RWPE2 (cell line): ENCODE measurements at regions not wholly inside any gene's neighbourhood (a gene's known extent, or its start where the extent isn't known, plus 50 kb on each side); places are given as distances from the start of the nearest gene placed in this dataset.

Experiments used
- ATAC-seq: fragments of 200-7000 bp; cut with Tn5 transposase; 3 replicates; pipeline ENCODE4 v1.9.1; 2021; ENCODE audit warnings: low read depth
- DNase-seq: peaks from one replicate; pipeline ENCODE4 v3.0.0-alpha.2; 2020; ENCODE audit warnings: low spot score
- H3K27ac ChIP-seq: fragments of 450-650 bp; 2 replicates; pipeline ENCODE4 v1.5.1; 2017; ENCODE audit warnings: mild to moderate bottlenecking; ENCODE audit not compliant: poor library complexity, severe bottlenecking
- H3K27me3 ChIP-seq: fragments of 250-450 bp; sonication (Bioruptor Pico); 2 replicates; pipeline ENCODE4 v1.5.1; 2021; ENCODE audit warnings: mild to moderate bottlenecking, moderate library complexity; ENCODE audit not compliant: insufficient read depth, poor library complexity, severe bottlenecking
- H3K36me3 ChIP-seq: fragments of 250-450 bp; sonication (Bioruptor Pico); 2 replicates; pipeline ENCODE4 v1.5.1; 2020; ENCODE audit warnings: low read depth, mild to moderate bottlenecking, moderate library complexity
- H3K4me1 ChIP-seq: fragments of 250-450 bp; sonication (Bioruptor Pico); 2 replicates; pipeline ENCODE4 v1.5.1; 2021; ENCODE audit warnings: mild to moderate bottlenecking, moderate library complexity; ENCODE audit not compliant: insufficient read depth, poor library complexity, severe bottlenecking
- H3K4me3 ChIP-seq: fragments of 250-450 bp; sonication (Bioruptor Pico); 2 replicates; pipeline ENCODE4 v1.5.1; 2021; ENCODE audit warnings: mild to moderate bottlenecking, moderate library complexity; ENCODE audit not compliant: severe bottlenecking
- H3K9me3 ChIP-seq: fragments of 250-450 bp; sonication (Bioruptor Pico); 2 replicates; pipeline ENCODE4 v1.5.1; 2021; ENCODE audit warnings: mild to moderate bottlenecking, moderate library complexity; ENCODE audit not compliant: severe bottlenecking
- TF ChIP-seq, protein P1 (sequence below): fragments of 450-650 bp; IDR thresholded peaks from one replicate; pipeline ENCODE4 v1.5.1; 2017; ENCODE audit warnings: mild to moderate bottlenecking, moderate library complexity; ENCODE audit not compliant: poor library complexity, severe bottlenecking

DNA sequence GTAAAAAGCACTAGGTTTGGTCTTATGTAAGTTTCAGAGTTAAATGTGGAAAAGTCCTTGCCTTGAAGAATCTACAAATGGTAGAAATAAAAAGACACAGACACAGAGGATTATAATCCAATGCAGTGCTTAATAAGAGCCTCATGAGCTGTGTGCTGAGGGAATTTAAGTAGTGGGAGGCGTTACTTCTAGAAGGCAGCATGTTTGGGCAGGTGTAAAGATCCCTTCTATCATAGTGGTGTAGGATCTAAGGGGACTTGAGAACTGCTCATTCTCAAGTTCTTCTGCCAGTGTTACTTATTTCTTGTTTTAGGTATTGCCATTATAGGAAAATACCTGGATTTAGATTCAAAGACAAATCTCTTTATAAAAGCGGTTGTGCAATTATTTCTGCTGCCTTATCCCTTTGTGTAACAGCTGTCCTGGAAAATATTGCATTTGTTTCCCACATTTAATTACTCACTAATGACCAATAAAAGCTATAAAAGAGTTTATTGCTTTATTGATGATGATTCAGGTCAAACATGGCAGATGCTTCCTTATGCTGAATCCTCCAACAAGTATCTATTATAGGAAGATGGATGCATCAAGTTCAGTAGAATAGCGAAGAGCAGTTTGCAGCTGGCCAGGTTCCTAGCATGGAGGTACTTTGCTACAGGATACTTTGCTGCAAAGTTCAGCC, 132.5 kb upstream of the IVNS1ABP start:
- no peak for DNase-seq
- Histone ChIP-seq H3K4me3 (no peak overlapping the region), H3K4me1 (peaks cover 5% of the 10 kb centered on the region), H3K9me3 (no peaks in the 10 kb centered on the region), H3K27ac (no peak overlapping the region), H3K36me3 (no peaks in the 10 kb centered on the region), H3K27me3 (no peaks in the 10 kb centered on the region)
- TF ChIP-seq, protein P1, sequence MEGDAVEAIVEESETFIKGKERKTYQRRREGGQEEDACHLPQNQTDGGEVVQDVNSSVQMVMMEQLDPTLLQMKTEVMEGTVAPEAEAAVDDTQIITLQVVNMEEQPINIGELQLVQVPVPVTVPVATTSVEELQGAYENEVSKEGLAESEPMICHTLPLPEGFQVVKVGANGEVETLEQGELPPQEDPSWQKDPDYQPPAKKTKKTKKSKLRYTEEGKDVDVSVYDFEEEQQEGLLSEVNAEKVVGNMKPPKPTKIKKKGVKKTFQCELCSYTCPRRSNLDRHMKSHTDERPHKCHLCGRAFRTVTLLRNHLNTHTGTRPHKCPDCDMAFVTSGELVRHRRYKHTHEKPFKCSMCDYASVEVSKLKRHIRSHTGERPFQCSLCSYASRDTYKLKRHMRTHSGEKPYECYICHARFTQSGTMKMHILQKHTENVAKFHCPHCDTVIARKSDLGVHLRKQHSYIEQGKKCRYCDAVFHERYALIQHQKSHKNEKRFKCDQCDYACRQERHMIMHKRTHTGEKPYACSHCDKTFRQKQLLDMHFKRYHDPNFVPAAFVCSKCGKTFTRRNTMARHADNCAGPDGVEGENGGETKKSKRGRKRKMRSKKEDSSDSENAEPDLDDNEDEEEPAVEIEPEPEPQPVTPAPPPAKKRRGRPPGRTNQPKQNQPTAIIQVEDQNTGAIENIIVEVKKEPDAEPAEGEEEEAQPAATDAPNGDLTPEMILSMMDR: no peak
- no peak for ATAC-seq

- no peak overlapping the region for H3K4me3 ChIP-seq
Observed at GRCh38 chr1:185448591-185449186, 131.6 kb upstream of the IVNS1ABP start.

GRCh38 chr1:185446131-185446530, 129.1 kb upstream of the IVNS1ABP start:
- no peaks in the 10 kb centered on the region for H3K36me3 ChIP-seq
- H3K27me3 ChIP-seq: no peaks in the 10 kb centered on the region
- TF ChIP-seq, protein P1: no peak
- DNase-seq (no peak), ATAC-seq (no peak)
- peaks cover 9% of the 10 kb centered on the region for H3K4me1 ChIP-seq
- H3K9me3 ChIP-seq: no peaks in the 10 kb centered on the region
- H3K4me3 ChIP-seq: no peak overlapping the region
- H3K27ac ChIP-seq: no peak overlapping the region

More at GRCh38 chr1:185448591-185449186, 131.6 kb upstream of the IVNS1ABP start:
- DNase-seq (no peak), ATAC-seq (no peak)
- TF ChIP-seq, protein P1: no peak
- Histone ChIP-seq H3K9me3 (no peaks in the 10 kb centered on the region), H3K27me3 (no peaks in the 10 kb centered on the region), H3K27ac (no peak overlapping the region), H3K36me3 (no peaks in the 10 kb centered on the region), H3K4me1 (peaks cover 4% of the 10 kb centered on the region)

DNA sequence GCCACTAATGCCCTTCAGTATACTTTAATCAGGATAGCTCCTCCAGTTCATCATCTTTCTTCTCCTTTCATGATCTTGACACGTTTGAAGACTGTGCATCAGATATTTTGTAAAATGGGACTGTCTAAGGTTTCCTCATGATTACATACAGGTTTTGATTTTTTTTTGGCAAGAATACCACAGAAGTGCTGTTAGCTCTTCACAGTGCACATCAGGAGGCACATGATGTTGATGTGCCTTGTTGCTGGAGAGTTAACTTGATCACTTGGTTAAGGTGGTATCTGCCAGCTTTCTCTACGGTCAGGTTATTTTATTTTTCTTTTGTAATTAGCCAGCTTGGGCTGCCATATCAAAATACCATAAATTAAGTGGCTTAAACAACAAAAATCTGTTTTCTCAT, 128.6 kb upstream of the IVNS1ABP start:
- Histone ChIP-seq H3K36me3 (no peaks in the 10 kb centered on the region), H3K27me3 (no peaks in the 10 kb centered on the region), H3K4me3 (no peak overlapping the region), H3K9me3 (no peaks in the 10 kb centered on the region), H3K4me1 (peaks cover 13% of the 10 kb centered on the region), H3K27ac (no peak overlapping the region)
- no peak for ATAC-seq
- TF ChIP-seq, protein P1: no peak
- DNase-seq: no peak

DNA sequence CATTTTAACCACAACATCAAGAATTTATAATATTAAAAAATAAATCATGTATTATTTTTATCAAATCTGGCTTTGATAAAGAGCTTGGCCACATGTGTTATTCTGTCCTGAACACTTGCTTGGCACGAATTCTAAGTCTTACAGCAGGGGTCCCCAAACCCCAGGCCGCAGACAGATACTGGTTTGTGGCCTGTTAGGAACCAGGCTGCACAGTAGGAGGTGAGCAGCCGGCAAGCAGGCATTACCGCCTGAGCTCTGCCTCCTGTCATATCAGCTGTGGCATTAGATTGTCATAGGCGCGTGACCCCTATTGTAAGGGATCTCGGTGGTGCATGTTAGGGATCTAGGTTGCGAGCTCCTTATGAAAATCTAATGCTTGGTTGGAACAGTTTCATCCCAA, 127.6 kb upstream of the IVNS1ABP start:
- H3K27me3 ChIP-seq: no peaks in the 10 kb centered on the region
- H3K36me3 ChIP-seq: no peaks in the 10 kb centered on the region
- no peak overlapping the region for H3K27ac ChIP-seq
- H3K4me3 ChIP-seq: no peak overlapping the region
- TF ChIP-seq, protein P1: no peak
- no peaks in the 10 kb centered on the region for H3K9me3 ChIP-seq
- DNase-seq: no peak
- ATAC-seq: no peak
- peaks cover 21% of the 10 kb centered on the region for H3K4me1 ChIP-seq
